ENCODE measurements at regions not wholly inside any gene's neighbourhood (a gene's known extent, or its start where the extent isn't known, plus 50 kb on each side); places are given as distances from the start of the nearest gene placed in this dataset.
"Not testable (repeated sequence)": the region's sequence is repeated elsewhere in the genome, so short reads cannot be mapped to it uniquely, and the experiment has no call there.

DNA sequence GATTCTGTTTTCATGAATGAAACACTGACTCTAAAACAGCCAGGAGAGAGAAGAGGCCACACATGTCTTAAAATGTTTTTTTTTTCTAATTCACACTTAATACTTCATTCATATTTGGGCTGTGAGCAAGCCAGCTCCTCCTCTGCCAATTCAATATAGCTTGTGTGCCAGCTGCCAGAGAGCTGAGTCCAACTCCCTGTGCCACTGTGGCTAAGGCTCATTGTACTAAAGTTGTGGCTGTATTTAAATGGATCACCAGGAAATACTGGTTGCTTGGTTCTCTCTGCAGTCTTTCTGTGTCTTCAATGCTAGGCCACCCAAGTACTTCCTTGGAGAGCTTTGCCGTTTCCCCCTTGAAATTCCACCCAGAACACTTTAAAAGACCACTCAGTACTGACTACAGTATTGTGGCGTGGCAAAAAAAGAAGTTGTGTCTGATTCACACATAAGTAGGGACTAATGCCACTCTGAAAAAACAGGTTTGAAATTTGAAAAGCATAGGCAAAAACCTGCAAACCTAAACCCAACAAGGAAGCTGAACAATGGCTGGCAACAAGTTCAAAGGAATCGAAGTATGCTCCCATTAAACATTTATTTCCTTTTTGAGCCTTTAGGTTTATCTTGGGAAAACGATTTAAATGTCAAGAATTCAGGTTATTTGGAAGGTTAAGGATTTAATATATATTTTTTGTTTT lies 524.7 kb downstream of the DIPK2A start:
- ATAC-seq (no peak), DNase-seq (no peak)
- H3K27me3 Mint-ChIP-seq (ENCODE audit: low read depth): peaks cover 2% of the 10 kb centered on the region
- no peaks in the 10 kb centered on the region for H3K4me1 Mint-ChIP-seq (ENCODE audit: low read depth)
- H3K4me3 Mint-ChIP-seq: no peak overlapping the region
- H3K36me3 Mint-ChIP-seq (ENCODE audit: insufficient read depth): no peaks in the 10 kb centered on the region
- no peaks in the 10 kb centered on the region for H3K9me3 Mint-ChIP-seq

DNA sequence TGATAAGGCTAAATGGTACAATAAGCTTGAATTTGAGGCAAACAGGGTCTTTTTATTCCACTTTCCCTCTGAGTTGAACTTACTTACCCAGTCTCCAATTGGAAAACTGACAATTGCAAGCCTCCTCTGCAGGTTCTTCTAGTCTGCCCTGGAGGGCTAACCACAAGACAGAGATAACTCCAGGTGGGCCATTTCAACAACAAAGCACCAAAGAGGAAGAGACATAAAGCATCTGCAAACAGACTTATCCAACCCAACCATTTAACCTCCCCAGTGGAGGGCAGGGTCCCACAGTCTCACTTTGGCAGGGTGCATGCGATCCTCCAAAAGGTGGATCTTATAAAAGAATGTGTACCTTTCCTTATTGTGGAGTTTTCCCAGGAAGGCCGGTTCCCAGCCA lies 525.8 kb downstream of the DIPK2A start:
- Mint-ChIP-seq H3K4me3 (no peak overlapping the region), H3K4me1 (ENCODE audit: low read depth) (no peaks in the 10 kb centered on the region)
- no peak for ATAC-seq

DNA sequence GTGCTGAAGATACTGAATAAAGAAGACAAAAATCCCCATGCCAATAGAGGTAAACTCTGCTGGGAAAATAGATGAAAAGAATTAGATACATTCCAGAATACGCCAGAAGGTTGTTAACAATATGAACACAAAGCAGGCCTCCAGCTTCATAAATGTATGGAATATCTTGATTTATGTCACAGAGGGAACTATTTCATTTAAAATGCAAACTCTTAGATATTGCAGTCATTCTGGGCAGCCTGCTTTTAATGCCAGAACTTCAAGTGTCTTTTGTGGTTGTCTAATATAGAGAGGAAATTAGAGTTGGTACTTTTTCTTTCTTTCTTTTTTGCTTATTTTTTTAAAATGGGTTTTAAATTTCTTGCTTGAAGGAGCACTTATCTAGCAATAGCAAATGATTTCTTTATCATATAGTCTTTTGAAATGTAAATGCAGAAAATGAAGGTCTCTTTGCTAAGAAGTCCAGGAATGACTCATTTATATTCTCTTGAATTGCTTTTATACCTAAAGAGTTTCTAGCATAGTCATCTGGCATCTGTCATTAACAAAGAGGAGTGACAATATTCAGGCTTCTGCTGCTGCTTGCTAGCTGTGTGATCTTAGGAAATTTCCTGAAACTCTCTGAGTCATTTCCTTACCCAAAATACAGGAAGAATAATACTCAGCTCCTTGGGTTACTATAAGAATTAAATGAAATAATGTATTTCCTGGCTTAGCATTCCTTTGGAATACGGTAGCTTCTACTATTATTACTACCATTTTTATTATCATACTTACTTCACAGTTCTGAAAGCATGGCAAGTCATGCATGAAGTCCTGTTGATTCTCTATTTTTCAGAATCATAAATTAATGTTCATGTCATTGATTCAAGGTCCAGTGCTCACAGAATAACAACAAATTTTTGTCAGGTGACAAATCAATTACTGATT lies 527.6 kb downstream of the DIPK2A start:
- no peaks in the 10 kb centered on the region for H3K4me1 Mint-ChIP-seq (ENCODE audit: low read depth)
- no peaks in the 10 kb centered on the region for H3K9me3 Mint-ChIP-seq
- no peaks in the 10 kb centered on the region for H3K36me3 Mint-ChIP-seq (ENCODE audit: insufficient read depth)
- H3K27me3 Mint-ChIP-seq (ENCODE audit: low read depth): peaks cover 9% of the 10 kb centered on the region
- no peak for DNase-seq
- H3K4me3 Mint-ChIP-seq: no peak overlapping the region
- ATAC-seq: no peak

More for the DNA sequence above, 525.8 kb downstream of the DIPK2A start:
- Mint-ChIP-seq H3K27me3 (ENCODE audit: low read depth) (peaks cover 5% of the 10 kb centered on the region), H3K9me3 (no peaks in the 10 kb centered on the region), H3K36me3 (ENCODE audit: insufficient read depth) (no peaks in the 10 kb centered on the region)
- no peak for DNase-seq

DNA sequence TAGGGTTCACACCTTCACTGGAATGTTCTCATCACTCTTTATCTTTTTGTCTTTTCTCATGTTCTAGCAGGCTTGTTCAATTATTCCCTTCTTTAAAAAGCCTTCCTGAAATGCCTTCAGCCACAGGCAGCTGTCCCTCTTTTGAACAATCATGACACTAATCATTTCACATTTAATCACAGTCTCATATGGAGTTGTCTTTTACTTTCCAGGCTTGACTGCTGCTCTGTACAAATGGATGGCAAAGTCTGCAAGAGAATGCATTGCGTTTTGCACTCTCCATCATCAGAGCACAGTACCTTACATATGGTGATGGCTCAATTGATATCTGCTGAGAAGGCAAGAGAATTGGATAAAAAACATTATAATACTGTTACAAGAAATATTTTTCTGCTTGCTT lies 529.8 kb downstream of the DIPK2A start:
- Mint-ChIP-seq H3K36me3 (ENCODE audit: insufficient read depth) (no peaks in the 10 kb centered on the region), H3K27me3 (ENCODE audit: low read depth) (peaks cover 9% of the 10 kb centered on the region), H3K4me1 (ENCODE audit: low read depth) (no peaks in the 10 kb centered on the region), H3K4me3 (no peak overlapping the region), H3K9me3 (no peaks in the 10 kb centered on the region)
- DNase-seq (no peak), ATAC-seq (no peak)

DNA sequence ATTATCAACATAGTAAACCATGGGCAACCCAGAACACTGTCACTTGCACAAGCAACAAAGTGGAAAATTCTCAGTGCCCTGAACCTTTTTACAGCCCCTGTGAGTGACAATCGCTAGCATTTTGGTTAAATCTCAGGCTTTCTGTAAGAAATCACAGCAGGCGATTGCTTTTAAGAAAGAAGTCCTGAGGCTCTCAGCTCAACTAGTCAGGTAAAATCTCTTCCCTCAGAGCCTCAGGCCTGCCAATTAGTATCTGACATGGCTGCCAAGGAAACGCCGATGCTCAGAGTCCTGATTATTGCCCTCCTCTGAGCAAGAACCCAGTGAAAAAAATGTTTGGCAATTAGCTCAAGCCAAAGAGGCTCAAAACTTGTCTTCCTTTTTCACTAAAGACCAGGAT lies 530.8 kb downstream of the DIPK2A start:
- H3K4me3 Mint-ChIP-seq: no peak overlapping the region
- H3K4me1 Mint-ChIP-seq (ENCODE audit: low read depth): no peaks in the 10 kb centered on the region
- H3K27me3 Mint-ChIP-seq (ENCODE audit: low read depth): peaks cover 9% of the 10 kb centered on the region
- H3K9me3 Mint-ChIP-seq: no peaks in the 10 kb centered on the region
- DNase-seq (no peak), ATAC-seq (no peak)
- no peaks in the 10 kb centered on the region for H3K36me3 Mint-ChIP-seq (ENCODE audit: insufficient read depth)

DNA sequence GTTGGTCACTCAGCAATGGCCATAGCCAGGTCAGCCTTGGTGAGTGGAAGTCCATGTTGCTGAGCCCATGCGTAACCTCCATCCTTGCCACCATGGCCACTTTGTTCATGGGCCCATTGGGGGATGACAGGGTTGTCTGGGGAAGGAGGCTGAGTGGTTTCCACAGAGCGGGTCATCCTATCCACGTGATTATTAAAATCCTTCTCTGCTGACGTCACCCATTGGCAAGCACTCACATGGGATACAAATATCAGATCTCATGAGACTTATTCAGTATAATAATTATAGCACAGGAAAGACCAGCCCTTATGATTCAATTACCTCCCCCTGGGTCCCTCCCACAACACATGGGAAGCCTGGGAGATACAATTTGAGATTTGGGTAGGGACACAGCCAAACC lies 534.8 kb downstream of the DIPK2A start:
- not testable (repeated sequence) for H3K9me3 Mint-ChIP-seq; H3K4me1 Mint-ChIP-seq (ENCODE audit: low read depth); DNase-seq; H3K4me3 Mint-ChIP-seq; H3K27me3 Mint-ChIP-seq (ENCODE audit: low read depth); ATAC-seq; H3K36me3 Mint-ChIP-seq (ENCODE audit: insufficient read depth)

DNA sequence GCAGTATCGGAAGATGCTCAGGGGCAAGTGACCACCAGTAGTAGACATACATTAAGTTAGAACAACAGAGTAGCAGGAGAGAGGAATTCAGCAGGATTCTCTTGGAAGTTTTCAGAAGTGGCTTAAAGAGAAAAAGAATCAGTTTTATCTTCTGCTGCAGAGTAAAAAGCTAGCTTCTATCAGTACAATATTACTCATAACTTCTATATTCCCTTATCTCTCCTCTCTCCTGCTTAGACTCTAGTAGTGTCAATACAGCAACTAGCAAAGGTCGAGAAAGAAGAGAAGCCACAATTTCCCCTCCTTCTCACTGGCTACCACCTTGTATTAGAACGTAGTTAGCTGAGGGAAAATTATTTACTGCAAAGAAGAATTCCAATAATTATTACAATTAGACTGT lies 539.7 kb downstream of the DIPK2A start:
- H3K4me1 Mint-ChIP-seq (ENCODE audit: low read depth): no peaks in the 10 kb centered on the region
- no peaks in the 10 kb centered on the region for H3K27me3 Mint-ChIP-seq (ENCODE audit: low read depth)
- no peak for DNase-seq
- no peaks in the 10 kb centered on the region for H3K36me3 Mint-ChIP-seq (ENCODE audit: insufficient read depth)
- no peaks in the 10 kb centered on the region for H3K9me3 Mint-ChIP-seq
- H3K4me3 Mint-ChIP-seq: no peak overlapping the region
- ATAC-seq: no peak

DNA sequence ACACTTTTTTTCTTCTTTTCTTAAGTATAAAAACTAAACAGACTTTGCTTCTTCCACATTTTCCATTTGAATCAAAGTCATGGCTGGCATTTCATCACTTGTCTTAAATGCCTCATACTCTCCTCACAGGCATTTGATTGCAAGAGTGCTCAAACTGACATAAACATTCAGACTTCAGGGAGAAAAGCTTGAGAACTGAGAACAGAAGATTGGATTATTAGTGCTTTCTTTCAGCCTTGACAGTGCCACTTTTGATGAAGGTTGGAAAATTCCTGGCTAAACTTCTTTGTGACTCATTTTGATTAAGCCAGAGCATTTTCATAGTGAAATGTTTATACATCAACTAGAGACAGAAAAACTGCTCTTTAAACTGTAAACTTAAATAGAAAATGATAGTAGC lies 544.4 kb downstream of the DIPK2A start:
- Mint-ChIP-seq H3K4me1 (ENCODE audit: low read depth) (no peaks in the 10 kb centered on the region), H3K9me3 (no peaks in the 10 kb centered on the region), H3K27me3 (ENCODE audit: low read depth) (peaks cover 2% of the 10 kb centered on the region), H3K36me3 (ENCODE audit: insufficient read depth) (no peaks in the 10 kb centered on the region), H3K4me3 (no peak overlapping the region)
- DNase-seq (no peak), ATAC-seq (no peak)

DNA sequence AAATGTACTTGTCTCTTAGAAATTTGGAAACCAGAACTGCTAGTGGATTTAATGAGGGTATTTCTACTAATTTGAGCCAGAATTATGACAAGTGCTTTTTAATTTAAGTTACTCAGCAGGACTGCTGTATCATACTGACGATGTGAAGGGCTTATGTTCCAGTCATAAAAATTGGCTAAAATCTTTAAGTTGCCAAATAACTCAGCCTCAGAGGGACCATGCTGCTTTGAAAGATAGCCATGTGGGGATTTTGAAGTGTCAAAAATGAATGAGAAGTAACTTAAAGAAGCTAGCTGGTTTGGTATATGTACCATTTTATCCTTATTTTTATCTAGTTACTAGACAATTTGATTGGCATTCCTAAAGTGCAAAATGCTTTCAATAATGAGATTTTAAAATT lies 545.0 kb downstream of the DIPK2A start:
- Mint-ChIP-seq H3K4me1 (ENCODE audit: low read depth) (no peaks in the 10 kb centered on the region), H3K36me3 (ENCODE audit: insufficient read depth) (no peaks in the 10 kb centered on the region), H3K27me3 (ENCODE audit: low read depth) (peaks cover 2% of the 10 kb centered on the region), H3K4me3 (no peak overlapping the region), H3K9me3 (no peaks in the 10 kb centered on the region)
- ATAC-seq (no peak), DNase-seq (no peak)

DNA sequence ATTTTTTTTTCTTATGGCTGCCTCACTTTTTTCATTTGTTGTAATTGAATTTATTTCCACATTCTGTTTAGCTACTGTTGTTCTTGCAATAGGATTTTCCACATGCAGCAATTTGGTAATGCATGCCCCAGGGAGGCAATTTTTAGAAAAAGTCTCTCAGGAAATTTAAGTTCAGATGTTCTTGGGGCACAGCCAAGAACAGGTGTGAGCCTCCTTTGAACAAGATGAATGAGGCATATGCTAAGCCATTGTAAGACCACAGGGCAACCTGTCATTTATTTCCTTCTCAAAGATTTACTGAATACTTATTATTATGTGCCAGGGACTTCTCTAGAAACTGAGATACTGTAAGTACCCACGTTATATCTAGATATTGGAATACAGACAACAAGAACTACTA lies 549.5 kb downstream of the DIPK2A start:
- H3K4me3 Mint-ChIP-seq: no peak overlapping the region
- peaks cover 2% of the 10 kb centered on the region for H3K27me3 Mint-ChIP-seq (ENCODE audit: low read depth)
- ATAC-seq (no peak), DNase-seq (no peak)
- H3K9me3 Mint-ChIP-seq: no peaks in the 10 kb centered on the region
- H3K36me3 Mint-ChIP-seq (ENCODE audit: insufficient read depth): no peaks in the 10 kb centered on the region
- H3K4me1 Mint-ChIP-seq (ENCODE audit: low read depth): no peaks in the 10 kb centered on the region

DNA sequence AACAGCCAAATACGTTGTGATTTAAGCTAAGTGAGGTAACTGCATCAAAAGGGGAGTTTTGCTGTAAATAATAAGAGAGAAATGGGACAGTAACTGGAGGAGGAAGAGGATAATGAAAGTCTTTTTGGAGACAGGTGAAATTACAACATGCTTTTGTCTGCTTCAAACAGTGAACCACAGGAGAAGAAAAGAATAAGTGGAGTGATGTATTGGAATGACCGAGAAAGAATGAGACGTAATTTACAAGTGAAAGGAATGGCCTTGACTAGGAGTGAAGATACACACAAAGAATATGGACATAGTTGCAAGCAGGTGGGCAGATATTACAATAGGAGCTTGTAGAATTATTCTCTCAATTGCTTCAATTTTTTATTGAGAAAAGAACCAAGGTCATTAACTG lies 550.8 kb downstream of the DIPK2A start:
- no peak overlapping the region for H3K4me3 Mint-ChIP-seq
- no peaks in the 10 kb centered on the region for H3K9me3 Mint-ChIP-seq
- H3K4me1 Mint-ChIP-seq (ENCODE audit: low read depth): no peaks in the 10 kb centered on the region
- H3K36me3 Mint-ChIP-seq (ENCODE audit: insufficient read depth): no peaks in the 10 kb centered on the region
- DNase-seq (no peak), ATAC-seq (no peak)
- H3K27me3 Mint-ChIP-seq (ENCODE audit: low read depth): peaks cover 2% of the 10 kb centered on the region

DNA sequence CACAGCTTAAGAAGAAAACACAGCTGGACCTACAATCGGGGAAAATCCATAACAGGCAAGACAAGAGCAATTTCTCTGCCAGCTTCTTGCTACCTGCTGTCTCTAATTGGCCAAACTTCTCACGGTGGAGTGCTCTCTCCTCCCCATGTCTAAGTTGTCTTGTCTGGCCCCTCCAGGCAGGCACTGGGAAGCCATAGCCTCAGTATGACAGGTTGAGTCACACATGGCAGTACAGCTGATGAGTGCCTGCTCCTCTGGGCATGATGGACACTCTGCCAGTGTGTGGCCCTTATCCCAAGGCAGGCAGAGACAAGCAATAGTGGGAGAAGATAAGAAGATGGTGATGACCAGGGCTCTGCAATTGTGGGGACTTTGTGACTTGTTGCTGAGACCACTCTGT lies 551.8 kb downstream of the DIPK2A start:
- Mint-ChIP-seq H3K9me3 (no peaks in the 10 kb centered on the region), H3K27me3 (ENCODE audit: low read depth) (no peaks in the 10 kb centered on the region), H3K36me3 (ENCODE audit: insufficient read depth) (no peaks in the 10 kb centered on the region), H3K4me3 (no peak overlapping the region), H3K4me1 (ENCODE audit: low read depth) (no peaks in the 10 kb centered on the region)
- DNase-seq (no peak), ATAC-seq (no peak)

DNA sequence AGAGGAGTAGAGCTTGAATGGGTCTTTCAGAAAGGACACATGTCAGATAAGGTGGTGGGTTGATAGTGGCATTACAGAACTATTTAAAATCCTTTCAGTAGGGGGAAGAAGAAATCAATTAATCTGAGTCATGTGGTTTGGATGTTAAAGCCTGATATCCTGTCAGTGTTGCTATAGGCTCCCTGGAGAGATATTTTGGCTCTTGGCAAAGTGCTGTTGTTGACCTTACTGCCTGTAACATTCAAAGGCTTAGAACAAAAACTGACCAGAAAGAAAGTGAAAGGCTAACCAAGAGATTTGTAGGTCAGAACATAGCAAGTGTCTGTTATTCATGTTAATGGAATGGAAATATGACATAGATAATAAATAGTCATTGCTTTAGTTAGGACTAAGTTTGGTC lies 552.9 kb downstream of the DIPK2A start:
- Mint-ChIP-seq H3K9me3 (no peaks in the 10 kb centered on the region), H3K4me3 (no peak overlapping the region), H3K4me1 (ENCODE audit: low read depth) (no peaks in the 10 kb centered on the region), H3K36me3 (ENCODE audit: insufficient read depth) (no peaks in the 10 kb centered on the region), H3K27me3 (ENCODE audit: low read depth) (no peaks in the 10 kb centered on the region)
- no peak for ATAC-seq
- no peak for DNase-seq

DNA sequence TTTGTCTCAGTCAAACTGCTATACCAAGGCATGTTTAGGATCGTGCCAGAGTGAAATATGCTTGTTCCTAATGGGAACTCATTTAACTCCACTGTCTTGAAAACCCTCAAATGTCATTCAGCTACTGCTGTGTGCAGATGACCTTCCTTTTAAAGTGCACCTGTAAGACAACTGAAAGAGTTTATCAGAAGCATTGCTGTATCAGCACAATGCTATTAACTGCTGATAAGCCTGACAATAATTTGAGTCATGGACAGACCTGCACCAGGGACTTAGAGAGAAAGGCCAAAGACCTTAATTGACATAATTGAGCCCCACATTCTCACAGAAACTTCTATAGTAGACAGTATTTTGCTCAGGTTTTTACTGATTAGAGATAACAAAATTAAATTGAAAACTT lies 557.9 kb downstream of the DIPK2A start:
- no peak for ATAC-seq
- no peaks in the 10 kb centered on the region for H3K36me3 Mint-ChIP-seq (ENCODE audit: insufficient read depth)
- DNase-seq: no peak
- H3K9me3 Mint-ChIP-seq: no peaks in the 10 kb centered on the region
- H3K4me3 Mint-ChIP-seq: no peak overlapping the region
- no peaks in the 10 kb centered on the region for H3K27me3 Mint-ChIP-seq (ENCODE audit: low read depth)
- no peaks in the 10 kb centered on the region for H3K4me1 Mint-ChIP-seq (ENCODE audit: low read depth)

DNA sequence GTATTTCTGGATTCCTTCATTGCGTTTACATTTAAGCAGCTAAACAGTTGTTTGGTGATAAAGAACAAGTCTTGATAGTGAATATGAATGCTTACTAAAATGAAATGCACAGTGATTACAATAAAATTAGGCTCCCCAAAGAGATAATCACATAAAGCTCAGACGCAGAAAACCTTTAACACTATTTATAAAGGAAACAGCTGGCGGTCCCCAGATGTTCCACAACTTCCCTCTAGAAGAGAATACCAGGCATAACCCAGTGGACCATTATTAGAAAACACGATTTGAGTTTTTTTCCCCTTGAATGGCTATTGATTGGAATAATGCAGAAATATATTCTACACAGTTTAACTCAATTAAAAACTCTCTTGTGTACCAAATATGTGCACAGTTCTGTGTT lies 573.2 kb downstream of the DIPK2A start:
- no peak overlapping the region for H3K4me3 Mint-ChIP-seq
- no peak for ATAC-seq
- no peaks in the 10 kb centered on the region for H3K36me3 Mint-ChIP-seq (ENCODE audit: insufficient read depth)

More for the DNA sequence above, 573.2 kb downstream of the DIPK2A start:
- Mint-ChIP-seq H3K27me3 (ENCODE audit: low read depth) (no peaks in the 10 kb centered on the region), H3K9me3 (no peaks in the 10 kb centered on the region), H3K4me1 (ENCODE audit: low read depth) (no peaks in the 10 kb centered on the region)
- DNase-seq: no peak

All from activated T-cell treated with anti-CD3 and anti-CD28 coated beads, Interleukin-2, amount 50 U/mL, for 4 hours (primary cell).